Endothelial cell of hepatic sinusoid (primary cell): ENCODE measurements at regions not wholly inside any gene's neighbourhood (a gene's known extent, or its start where the extent isn't known, plus 50 kb on each side); places are given as distances from the start of the nearest gene placed in this dataset.

Experiments
- in situ Hi-C: cut with HindIII; loops from 2 replicates; pipeline ENCODE4 v1.10.0; 2017; ENCODE audit warnings: low sequenced_read_pairs

GRCh38 chr12:67112586-67112985 lies 156.6 kb upstream of the CAND1 start:
- in situ Hi-C loops: no loop called here

GRCh38 chr12:67116134-67116533 lies 153.0 kb upstream of the CAND1 start:
- in situ Hi-C loops: no loop called here

GRCh38 chr12:67122584-67122983 lies 146.6 kb upstream of the CAND1 start:
- in situ Hi-C loops: no loop called here

- in situ Hi-C loops: no loop called here
Observed at GRCh38 chr12:67137256-67137655, 131.9 kb upstream of the CAND1 start.

- in situ Hi-C loops: no loop called here
Observed at GRCh38 chr12:67141296-67142018, 127.7 kb upstream of the CAND1 start.

- in situ Hi-C loops: no loop called here
Observed at GRCh38 chr12:67145692-67146091, 123.5 kb upstream of the CAND1 start.

- in situ Hi-C loops: no loop called here
Observed at GRCh38 chr12:67147030-67147429, 122.1 kb upstream of the CAND1 start.

- in situ Hi-C loops: no loop called here
Observed at GRCh38 chr12:67147447-67147846, 121.7 kb upstream of the CAND1 start.

- in situ Hi-C loops: no loop called here
Observed at GRCh38 chr12:67148265-67148664, 120.9 kb upstream of the CAND1 start.

- in situ Hi-C loops: loop anchor here (5.0 kb wide), 1 partner anchor 80 kb away; no protein-coding TSS in a partner anchor
Observed at GRCh38 chr12:67151886-67152285, 117.3 kb upstream of the CAND1 start.

GRCh38 chr12:67152451-67152850 lies 116.7 kb upstream of the CAND1 start:
- in situ Hi-C loops: loop anchor here (5.0 kb wide), 1 partner anchor 80 kb away; no protein-coding TSS in a partner anchor

- in situ Hi-C loops: loop anchor here (5.0 kb wide), 1 partner anchor 83 kb away; no protein-coding TSS in a partner anchor
Observed at GRCh38 chr12:67154901-67155300, 114.3 kb upstream of the CAND1 start.

- in situ Hi-C loops: no loop called here
Observed at GRCh38 chr12:67155863-67156262, 113.3 kb upstream of the CAND1 start.

GRCh38 chr12:67161322-67161918 lies 107.7 kb upstream of the CAND1 start:
- in situ Hi-C loops: no loop called here

GRCh38 chr12:67173258-67173657 lies 95.9 kb upstream of the CAND1 start:
- in situ Hi-C loops: no loop called here

- in situ Hi-C loops: no loop called here
Observed at GRCh38 chr12:67182551-67182950, 86.6 kb upstream of the CAND1 start.

GRCh38 chr12:67193704-67194103 lies 75.5 kb upstream of the CAND1 start:
- in situ Hi-C loops: no loop called here

GRCh38 chr12:67200386-67200785 lies 68.8 kb upstream of the CAND1 start:
- in situ Hi-C loops: no loop called here

- in situ Hi-C loops: no loop called here
Observed at GRCh38 chr12:67202011-67202677, 67.0 kb upstream of the CAND1 start.

- in situ Hi-C loops: no loop called here
Observed at GRCh38 chr12:67202678-67203012, 66.5 kb upstream of the CAND1 start.

- in situ Hi-C loops: no loop called here
Observed at GRCh38 chr12:67208281-67209067, 60.7 kb upstream of the CAND1 start.
